NCI-H128 (cell line): ENCODE measurements at regions not wholly inside any gene's neighbourhood (a gene's known extent, or its start where the extent isn't known, plus 50 kb on each side); places are given as distances from the start of the nearest gene placed in this dataset.

Experiments
- DNase-seq: peaks from one replicate; lab custom pipeline; 2025; ENCODE audit not compliant: unreplicated experiment; lab: John Stamatoyannopoulos, UW

- DNase-seq, result no peak
Measured at GRCh38 chr10:65796472-65796871, 1129.4 kb upstream of the LRRTM3 start.

GRCh38 chr10:65798133-65798532 is 1127.7 kb upstream of the LRRTM3 start:
- DNase-seq, result no peak

- DNase-seq, result no peak
Measured at GRCh38 chr10:65802391-65802790, 1123.4 kb upstream of the LRRTM3 start.

GRCh38 chr10:65805511-65805910 is 1120.3 kb upstream of the LRRTM3 start:
- DNase-seq, result no peak

- DNase-seq, result no peak
Measured at GRCh38 chr10:65805993-65806392, 1119.8 kb upstream of the LRRTM3 start.

GRCh38 chr10:65808687-65809333 is 1117.0 kb upstream of the LRRTM3 start:
- no peak for DNase-seq

GRCh38 chr10:65811931-65812525 is 1113.8 kb upstream of the LRRTM3 start:
- no peak for DNase-seq

- no peak for DNase-seq
Measured at GRCh38 chr10:65816536-65816935, 1109.3 kb upstream of the LRRTM3 start.

GRCh38 chr10:65818990-65819389 is 1106.8 kb upstream of the LRRTM3 start:
- no peak for DNase-seq

- DNase-seq, result no peak
Measured at GRCh38 chr10:65827359-65827758, 1098.5 kb upstream of the LRRTM3 start.

- no peak for DNase-seq
Measured at GRCh38 chr10:65838811-65839210, 1087.0 kb upstream of the LRRTM3 start.

- no peak for DNase-seq
Measured at GRCh38 chr10:65843203-65843602, 1082.6 kb upstream of the LRRTM3 start.

GRCh38 chr10:65845916-65846315 is 1079.9 kb upstream of the LRRTM3 start:
- no peak for DNase-seq

GRCh38 chr10:65846541-65846940 is 1079.3 kb upstream of the LRRTM3 start:
- DNase-seq, result no peak

- DNase-seq, result no peak
Measured at GRCh38 chr10:65846949-65847348, 1078.9 kb upstream of the LRRTM3 start.

GRCh38 chr10:65847436-65848230 is 1078.2 kb upstream of the LRRTM3 start:
- DNase-seq, result no peak

- no peak for DNase-seq
Measured at GRCh38 chr10:65858841-65859240, 1067.0 kb upstream of the LRRTM3 start.

GRCh38 chr10:65861249-65861648 is 1064.6 kb upstream of the LRRTM3 start:
- no peak for DNase-seq
